NCI-H1092 (cell line): ENCODE measurements at regions not wholly inside any gene's neighbourhood (a gene's known extent, or its start where the extent isn't known, plus 50 kb on each side); places are given as distances from the start of the nearest gene placed in this dataset.
"Not testable (repeated sequence)": the region's sequence is repeated elsewhere in the genome, so short reads cannot be mapped to it uniquely, and the experiment has no call there.

ENCODE experiments used
- DNase-seq: peaks from one replicate; lab custom pipeline; 2025; lab: John Stamatoyannopoulos, UW

GRCh38 chr5:105922080-105922479 is 1748.7 kb downstream of the EFNA5 start:
- no peak for DNase-seq

GRCh38 chr5:105917189-105917588 is 1753.5 kb downstream of the EFNA5 start:
- DNase-seq: no peak

GRCh38 chr5:105907016-105907415 is 1763.7 kb downstream of the EFNA5 start:
- no peak for DNase-seq

DNA sequence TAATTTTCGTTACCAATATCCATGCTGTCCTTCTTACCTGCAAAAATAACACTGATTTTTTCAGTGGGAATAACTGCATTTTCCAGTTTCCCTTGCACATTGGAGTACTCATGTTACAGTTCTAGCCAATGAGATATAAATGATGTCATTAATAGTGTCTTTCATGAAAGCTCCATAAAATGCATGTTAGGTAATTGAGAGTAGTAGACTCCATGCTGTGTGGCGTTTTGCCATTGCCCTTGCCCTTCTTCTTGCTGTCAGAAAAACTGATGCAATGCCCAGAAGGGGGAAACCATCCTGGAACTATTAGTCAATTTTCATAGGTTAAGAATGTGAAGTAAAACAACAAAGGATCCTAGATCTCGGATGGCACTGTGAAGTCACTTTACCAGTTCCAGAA is 1765.3 kb downstream of the EFNA5 start:
- no peak for DNase-seq

- no peak for DNase-seq
Measured at GRCh38 chr5:105903069-105903468, 1767.7 kb downstream of the EFNA5 start.

DNA sequence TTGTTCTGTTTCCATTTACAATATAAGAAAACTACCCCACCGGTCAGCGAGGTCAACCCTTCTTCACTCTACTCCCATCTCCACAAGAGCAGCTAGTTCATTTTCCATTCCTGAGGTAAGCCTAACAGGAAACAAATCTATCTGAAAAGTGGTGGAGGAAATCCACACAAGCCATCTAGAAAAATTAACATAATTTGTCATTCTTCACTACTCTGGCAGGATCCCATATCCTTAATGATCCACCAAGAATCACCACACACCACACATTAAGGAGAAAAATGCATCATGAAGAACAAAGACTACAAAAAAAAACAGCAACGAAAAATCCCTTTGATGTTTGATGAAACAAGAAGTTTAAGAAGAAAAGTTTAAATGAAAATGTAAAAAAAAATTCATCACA is 1771.0 kb downstream of the EFNA5 start:
- DNase-seq: no peak

DNA sequence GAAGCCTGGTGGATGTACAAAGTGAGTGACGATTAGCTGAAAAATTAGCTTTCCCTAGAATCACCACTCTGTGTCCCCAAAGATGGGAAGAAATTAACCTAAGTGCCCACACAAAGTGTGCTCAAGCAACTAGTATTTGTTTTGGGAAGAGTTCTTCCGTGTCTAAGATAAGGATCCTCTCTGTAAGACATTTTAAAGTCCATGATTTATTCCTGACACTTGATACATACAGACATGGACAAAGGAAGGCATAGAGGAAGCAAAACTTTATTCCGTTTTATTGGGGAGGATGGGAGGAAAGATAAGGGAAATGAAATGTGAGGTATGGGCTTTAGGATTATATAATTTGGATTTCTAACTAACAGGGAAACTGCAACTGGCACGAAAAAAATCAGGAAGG is 1772.6 kb downstream of the EFNA5 start:
- no peak for DNase-seq

GRCh38 chr5:105885266-105885665 is 1785.5 kb downstream of the EFNA5 start:
- DNase-seq: no peak

GRCh38 chr5:105882956-105883481 is 1787.7 kb downstream of the EFNA5 start:
- DNase-seq: no peak

DNA sequence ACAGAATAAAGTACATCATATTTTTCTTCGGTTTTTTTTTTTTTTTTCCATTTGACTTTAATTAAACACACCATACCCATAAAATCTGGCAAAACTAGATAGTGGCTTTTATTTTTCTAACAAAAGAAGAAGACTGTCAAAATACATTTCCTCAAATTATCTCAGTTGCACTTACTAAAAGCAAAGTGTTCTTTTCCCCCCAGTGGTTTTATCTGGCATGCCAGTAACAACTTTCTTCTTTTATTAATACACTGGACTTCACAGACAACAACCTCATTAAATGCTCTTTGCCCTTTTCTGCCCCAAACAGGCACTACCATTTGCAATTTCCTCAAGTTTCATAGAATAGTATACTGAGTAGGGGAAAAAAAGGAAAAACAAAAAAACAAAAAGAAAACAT is 1792.3 kb downstream of the EFNA5 start:
- DNase-seq: no peak

DNA sequence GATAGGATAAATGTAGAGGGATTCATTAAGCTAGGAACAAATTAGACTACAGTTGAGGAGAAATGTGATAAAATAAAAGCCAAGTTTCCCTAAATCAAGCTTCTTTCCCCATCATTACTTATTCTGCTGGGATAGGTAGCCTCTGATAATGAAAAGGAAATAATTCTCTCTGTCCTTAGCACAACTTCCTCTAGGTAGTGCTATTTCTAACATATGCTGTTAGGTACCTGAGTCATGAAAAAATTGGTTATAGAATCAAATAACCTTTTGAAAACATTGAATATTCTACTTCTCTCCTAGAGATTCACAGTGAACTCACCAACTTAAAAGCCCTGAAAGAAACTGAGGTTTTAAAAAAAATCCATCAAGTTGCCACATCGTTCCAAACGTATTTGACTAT is 1793.1 kb downstream of the EFNA5 start:
- DNase-seq: no peak

DNA sequence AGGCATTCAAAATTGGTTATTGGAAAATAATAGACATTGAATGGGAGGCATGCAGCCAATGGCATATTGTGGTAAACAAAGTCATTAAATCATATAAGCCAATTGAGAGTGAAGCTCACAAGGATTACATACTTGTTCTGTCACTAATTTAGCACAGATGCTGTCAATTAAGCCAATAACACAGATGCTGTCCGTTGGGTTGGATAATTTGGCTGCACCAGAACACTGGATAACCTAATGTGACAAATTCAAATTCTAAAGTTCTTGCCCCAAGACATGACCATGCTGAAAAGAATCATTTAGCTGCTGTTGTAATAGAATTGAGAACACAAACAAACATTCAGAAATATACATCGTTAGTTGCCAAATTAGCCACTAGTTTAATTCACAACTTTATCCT is 1796.4 kb downstream of the EFNA5 start:
- no peak for DNase-seq

- no peak for DNase-seq
Measured at GRCh38 chr5:105872569-105873270, 1798.0 kb downstream of the EFNA5 start.

GRCh38 chr5:105868038-105868780 is 1802.5 kb downstream of the EFNA5 start:
- DNase-seq: no peak

DNA sequence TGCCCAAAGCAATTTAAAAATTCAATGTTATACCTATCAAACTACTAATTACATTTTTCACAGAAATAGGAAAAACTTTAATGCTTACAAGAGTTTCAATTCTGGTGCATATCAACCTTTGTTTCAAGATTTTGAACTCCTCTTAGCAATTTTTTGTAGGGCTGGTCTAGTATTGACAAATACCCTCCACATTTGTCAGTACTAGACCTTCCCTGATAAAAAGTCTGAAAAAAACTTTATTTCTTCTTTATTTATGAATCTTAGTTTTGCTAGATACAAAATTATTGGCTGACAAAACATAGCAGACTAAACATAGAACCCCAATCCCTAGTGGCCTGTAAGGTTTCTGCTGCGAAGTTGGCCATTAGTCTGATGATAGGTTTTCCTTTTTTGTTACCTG is 1804.9 kb downstream of the EFNA5 start:
- DNase-seq: no peak

DNA sequence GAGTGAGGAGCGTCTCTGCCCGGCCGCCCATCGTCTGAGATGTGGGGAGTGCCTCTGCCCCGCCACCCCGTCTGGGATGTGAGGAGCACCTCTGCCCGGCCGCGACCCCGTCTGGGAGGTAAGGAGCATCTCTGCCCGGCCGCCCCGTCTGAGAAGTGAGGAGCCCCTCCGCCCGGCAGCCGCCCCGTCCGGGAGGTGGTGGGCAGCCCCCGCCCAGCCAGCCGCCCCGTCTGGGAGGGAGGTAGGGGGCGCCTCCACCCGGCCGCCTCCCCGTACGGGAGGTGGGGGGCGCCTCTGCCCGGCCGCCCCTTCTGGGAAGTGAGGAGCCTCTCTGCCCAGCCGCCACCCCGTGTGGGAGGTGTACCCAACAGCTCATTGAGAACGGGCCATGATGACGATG is 1811.4 kb downstream of the EFNA5 start:
- not testable (repeated sequence) for DNase-seq

DNA sequence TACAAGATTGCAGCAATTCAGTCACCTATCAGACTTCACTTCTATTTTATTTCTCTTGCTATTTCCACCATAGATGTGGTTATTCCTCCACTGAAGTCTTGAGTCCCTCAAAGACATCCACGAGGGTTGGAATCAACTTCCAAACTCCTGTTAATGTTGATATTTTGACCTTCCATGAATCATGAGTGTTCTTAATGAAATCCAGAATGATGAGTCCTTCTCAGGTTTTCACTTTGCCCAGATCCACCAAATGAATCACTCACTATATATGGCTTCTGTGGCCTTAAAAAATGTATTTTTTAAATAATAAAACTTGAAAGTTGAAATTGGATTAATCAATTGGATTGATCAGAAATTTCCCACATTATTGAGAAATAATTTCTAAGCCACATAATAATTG is 1821.0 kb downstream of the EFNA5 start:
- no peak for DNase-seq

DNA sequence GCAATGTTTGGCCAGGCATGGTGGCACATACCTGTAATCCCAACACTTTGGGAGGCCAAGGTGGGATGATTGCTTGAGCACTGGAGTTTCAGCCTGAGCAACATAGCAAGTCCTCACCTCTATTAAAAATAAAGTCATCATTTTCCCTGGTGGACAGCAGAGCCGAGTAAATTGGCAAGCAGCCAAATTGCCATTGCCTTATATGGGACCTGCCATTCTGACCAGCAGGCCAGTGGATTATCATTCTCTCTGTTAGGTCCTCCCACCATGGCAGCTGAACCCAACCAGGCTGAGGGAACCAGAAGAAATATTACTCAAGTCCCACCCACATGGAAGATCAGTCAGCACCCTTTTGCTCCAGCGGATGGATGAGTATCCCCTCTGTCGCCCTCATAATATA is 1829.9 kb downstream of the EFNA5 start:
- DNase-seq: no peak

DNA sequence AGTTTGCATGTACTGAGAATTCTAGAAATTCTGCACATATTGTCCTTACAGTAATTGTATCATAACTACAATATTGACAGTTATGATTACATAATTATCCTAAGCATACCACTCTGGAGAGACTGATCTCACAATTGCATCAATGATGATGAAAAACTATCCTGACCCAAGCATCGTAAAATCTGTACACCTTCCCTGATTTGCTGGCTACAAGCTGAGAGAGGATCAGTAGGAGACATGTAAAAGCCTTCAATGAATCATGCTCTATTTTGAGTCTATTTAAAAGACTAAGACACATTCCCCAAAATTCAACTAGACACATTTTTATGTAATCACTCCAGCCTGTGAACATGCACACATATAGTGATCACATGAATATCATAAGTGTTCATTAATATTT is 1833.8 kb downstream of the EFNA5 start:
- DNase-seq: no peak

DNA sequence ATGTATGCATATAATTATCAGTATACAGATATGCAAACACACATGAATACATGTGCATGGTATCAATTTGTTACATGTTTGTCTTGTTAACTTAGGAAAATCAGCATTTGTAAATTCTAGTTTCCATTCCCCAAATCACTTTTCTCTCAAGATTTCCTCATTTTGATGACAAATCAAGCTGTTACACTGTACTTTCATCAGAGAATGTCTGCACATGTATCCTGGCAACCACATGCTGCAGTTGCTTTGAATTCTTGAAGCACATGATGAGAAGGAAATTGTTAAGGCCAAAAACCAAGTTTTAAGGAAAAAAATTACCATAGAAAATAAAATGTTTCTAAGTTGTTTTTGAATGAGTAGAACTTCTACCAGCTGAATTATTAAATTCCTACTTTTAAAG is 1834.5 kb downstream of the EFNA5 start:
- DNase-seq: no peak

GRCh38 chr5:105828821-105829220 is 1841.9 kb downstream of the EFNA5 start:
- DNase-seq: no peak

GRCh38 chr5:105821800-105822199 is 1848.9 kb downstream of the EFNA5 start:
- DNase-seq: no peak

GRCh38 chr5:105817914-105818313 is 1852.8 kb downstream of the EFNA5 start:
- DNase-seq: no peak

DNA sequence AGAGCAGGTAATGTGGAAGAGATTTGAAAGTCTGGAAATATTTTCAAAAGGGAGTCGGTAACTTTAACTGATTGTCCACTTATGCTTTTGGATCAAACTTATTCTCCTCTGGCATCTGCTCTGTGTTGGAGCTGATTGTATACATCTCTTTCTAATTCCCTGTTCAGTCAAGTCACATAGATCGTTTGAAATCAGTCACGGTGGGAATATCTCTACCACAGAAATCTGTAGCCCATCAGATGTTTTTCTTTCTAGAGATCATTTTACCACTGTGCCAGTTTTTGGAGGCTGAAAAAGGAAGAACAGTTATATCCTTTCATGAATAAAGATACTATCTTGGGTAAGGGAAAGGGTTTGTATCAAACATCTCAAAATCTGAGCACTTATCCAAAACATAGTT is 1853.3 kb downstream of the EFNA5 start:
- no peak for DNase-seq
